Hepatocyte (in vitro differentiated cells): ENCODE measurements at regions not wholly inside any gene's neighbourhood (a gene's known extent, or its start where the extent isn't known, plus 50 kb on each side); places are given as distances from the start of the nearest gene placed in this dataset.

Experiments used
- DNase-seq: peaks from one replicate; pipeline ENCODE4 v3.0.0-alpha.2; 2016; ENCODE audit warnings: low spot score
- H2AFZ ChIP-seq: fragments of 200-600 bp; sonication (generic); 2 replicates; pipeline ENCODE4 v1.6.0; 2016; ENCODE audit warnings: antibody characterized with exemption, mild to moderate bottlenecking
- H3K27ac ChIP-seq: fragments of 200-600 bp; sonication (generic); 2 replicates; pipeline ENCODE4 v1.5.1; 2016; ENCODE audit warnings: mild to moderate bottlenecking
- H3K27me3 ChIP-seq: fragments of 200-600 bp; sonication (generic); 2 replicates; pipeline ENCODE4 v1.6.1; 2016
- H3K36me3 ChIP-seq: fragments of 200-600 bp; sonication (generic); replicated peaks from 2 replicates; pipeline ENCODE4 v1.5.1; 2016; ENCODE audit warnings: low read depth; ENCODE audit not compliant: insufficient read depth
- H3K4me1 ChIP-seq: fragments of 200-600 bp; sonication (generic); 2 replicates; pipeline ENCODE4 v1.5.1; 2016; ENCODE audit warnings: mild to moderate bottlenecking, moderate library complexity; ENCODE audit not compliant: insufficient read depth
- H3K4me2 ChIP-seq: fragments of 200-600 bp; sonication (generic); 2 replicates; pipeline ENCODE4 v1.6.0; 2016
- H3K4me3 ChIP-seq: fragments of 200-600 bp; sonication (generic); 2 replicates; pipeline ENCODE4 v1.5.1; 2016; ENCODE audit warnings: mild to moderate bottlenecking
- H3K79me2 ChIP-seq: fragments of 200-600 bp; sonication (generic); 2 replicates; pipeline ENCODE4 v1.6.0; 2017; ENCODE audit warnings: mild to moderate bottlenecking
- H3K9me2 ChIP-seq: fragments of 200-600 bp; sonication (generic); replicated peaks from 2 replicates; pipeline ENCODE4 v1.6.0; 2017; ENCODE audit warnings: mild to moderate bottlenecking; ENCODE audit not compliant: insufficient read depth
- H3K9me3 ChIP-seq: fragments of 200-600 bp; sonication (generic); 2 replicates; pipeline ENCODE4 v1.5.1; 2016; ENCODE audit warnings: low read depth, mild to moderate bottlenecking
- H4K20me1 ChIP-seq: fragments of 200-600 bp; sonication (generic); 2 replicates; pipeline ENCODE4 v1.6.0; 2016; ENCODE audit warnings: mild to moderate bottlenecking; ENCODE audit not compliant: insufficient read depth, poor library complexity, severe bottlenecking
- EZH2 ChIP-seq: fragments of 200-600 bp; sonication (generic); IDR thresholded peaks from 2 replicates; pipeline ENCODE4 v1.6.1; 2016; ENCODE audit warnings: antibody characterized with exemption, mild to moderate bottlenecking, borderline replicate concordance
- EZH2phosphoT487 ChIP-seq: fragments of 200-600 bp; sonication (generic); IDR thresholded peaks from one replicate; pipeline ENCODE4 v1.6.1; 2018; ENCODE audit warnings: antibody characterized with exemption, mild to moderate bottlenecking, low read depth, moderate library complexity; ENCODE audit not compliant: unreplicated experiment, severe bottlenecking
- WGBS: methylation state at CpG from one replicate; pipeline ENCODE4 v1.1.6; 2016; ENCODE audit warnings: low lambda C conversion rate; ENCODE audit errors: missing lambda C conversion rate; 5-methylcytosine and 5-hydroxymethylcytosine counted together
- TF ChIP-seq, protein P1 (sequence below): fragments of 200-600 bp; sonication (generic); IDR thresholded peaks from 2 replicates; pipeline ENCODE4 v1.5.1; 2016; ENCODE audit warnings: antibody characterized with exemption, mild to moderate bottlenecking; ENCODE audit not compliant: poor library complexity

DNA sequence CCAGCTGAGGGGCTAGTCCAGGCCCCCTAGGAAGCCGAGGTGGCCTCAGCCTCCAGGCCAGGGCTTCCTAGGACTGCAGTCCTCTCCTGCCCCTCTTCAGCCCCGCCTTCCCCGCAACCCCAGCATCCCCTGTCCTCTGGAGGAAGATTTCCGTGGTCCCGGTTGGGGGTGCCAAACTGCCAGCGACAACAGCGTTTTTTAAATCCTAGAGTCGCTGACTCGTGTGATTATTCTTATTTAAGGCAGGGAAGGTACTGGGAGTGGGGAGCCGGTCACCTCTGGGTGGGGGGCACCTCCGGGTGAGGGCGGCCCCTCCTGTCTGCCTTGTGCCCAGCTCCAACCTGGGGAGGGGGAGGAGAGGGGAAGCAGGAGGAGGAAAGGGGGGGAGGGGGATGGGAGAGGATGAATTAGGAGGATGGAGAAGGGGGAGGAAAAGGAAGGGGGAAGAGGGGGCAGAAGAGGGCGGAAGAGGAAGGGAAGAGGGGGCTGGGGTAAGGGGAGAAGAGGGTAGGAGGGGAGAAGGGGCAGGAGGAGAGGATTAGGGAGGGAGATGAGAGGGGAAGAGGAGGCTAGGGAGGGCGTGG, 173.1 kb upstream of the IER5L start:
- Histone ChIP-seq H3K27ac (peak overlapping the region; percentile 90), H3K4me3 (no peak overlapping the region)
- 29% methylated on average over 12 of the region's 14 CpGs for WGBS

GRCh38 chr9:129350143-129350935, 172.3 kb upstream of the IER5L start:
- Histone ChIP-seq H2AFZ (no peak overlapping the region), H3K9me2 (no peaks in the 10 kb centered on the region), H3K27me3 (no peaks in the 10 kb centered on the region), H3K4me3 (no peak overlapping the region), H3K9me3 (no peaks in the 10 kb centered on the region), H3K79me2 (no peaks in the 10 kb centered on the region), H4K20me1 (no peaks in the 10 kb centered on the region), H3K4me2 (no peak overlapping the region), H3K4me1 (peaks cover 22% of the 10 kb centered on the region), H3K27ac (peak overlapping the region; percentile 90), H3K36me3 (no peaks in the 10 kb centered on the region)
- no peak for TF ChIP-seq EZH2
- TF ChIP-seq EZH2phosphoT487: no peak
- TF ChIP-seq, protein P1, sequence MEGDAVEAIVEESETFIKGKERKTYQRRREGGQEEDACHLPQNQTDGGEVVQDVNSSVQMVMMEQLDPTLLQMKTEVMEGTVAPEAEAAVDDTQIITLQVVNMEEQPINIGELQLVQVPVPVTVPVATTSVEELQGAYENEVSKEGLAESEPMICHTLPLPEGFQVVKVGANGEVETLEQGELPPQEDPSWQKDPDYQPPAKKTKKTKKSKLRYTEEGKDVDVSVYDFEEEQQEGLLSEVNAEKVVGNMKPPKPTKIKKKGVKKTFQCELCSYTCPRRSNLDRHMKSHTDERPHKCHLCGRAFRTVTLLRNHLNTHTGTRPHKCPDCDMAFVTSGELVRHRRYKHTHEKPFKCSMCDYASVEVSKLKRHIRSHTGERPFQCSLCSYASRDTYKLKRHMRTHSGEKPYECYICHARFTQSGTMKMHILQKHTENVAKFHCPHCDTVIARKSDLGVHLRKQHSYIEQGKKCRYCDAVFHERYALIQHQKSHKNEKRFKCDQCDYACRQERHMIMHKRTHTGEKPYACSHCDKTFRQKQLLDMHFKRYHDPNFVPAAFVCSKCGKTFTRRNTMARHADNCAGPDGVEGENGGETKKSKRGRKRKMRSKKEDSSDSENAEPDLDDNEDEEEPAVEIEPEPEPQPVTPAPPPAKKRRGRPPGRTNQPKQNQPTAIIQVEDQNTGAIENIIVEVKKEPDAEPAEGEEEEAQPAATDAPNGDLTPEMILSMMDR: no peak
- DNase-seq: no peak
- WGBS: 84% methylated on average over 21 of the region's 25 CpGs

More for the DNA sequence above, 173.1 kb upstream of the IER5L start:
- Histone ChIP-seq H3K9me2 (no peaks in the 10 kb centered on the region), H3K4me2 (peak overlapping the region; percentile 96), H3K4me1 (peaks cover 22% of the 10 kb centered on the region), H3K9me3 (no peaks in the 10 kb centered on the region), H3K79me2 (no peaks in the 10 kb centered on the region), H3K36me3 (no peaks in the 10 kb centered on the region), H4K20me1 (no peaks in the 10 kb centered on the region), H3K27me3 (no peaks in the 10 kb centered on the region), H2AFZ (peak overlapping the region; percentile 62)
- TF ChIP-seq EZH2phosphoT487 (no peak), EZH2 (no peak)
- TF ChIP-seq, protein P1: peak; percentile 17
- no peak for DNase-seq

- H3K79me2 ChIP-seq: no peaks in the 10 kb centered on the region
- peaks cover 22% of the 10 kb centered on the region for H3K4me1 ChIP-seq
- H3K9me2 ChIP-seq: no peaks in the 10 kb centered on the region
- H3K4me2 ChIP-seq: no peak overlapping the region
- no peak overlapping the region for H3K4me3 ChIP-seq
- no peaks in the 10 kb centered on the region for H3K9me3 ChIP-seq
- no peak for DNase-seq
- no peak overlapping the region for H3K27ac ChIP-seq
- H2AFZ ChIP-seq: no peak overlapping the region
- H4K20me1 ChIP-seq: no peaks in the 10 kb centered on the region
- H3K27me3 ChIP-seq: no peaks in the 10 kb centered on the region
- H3K36me3 ChIP-seq: no peaks in the 10 kb centered on the region
- TF ChIP-seq EZH2phosphoT487: no peak
- TF ChIP-seq, protein P1: no peak
- TF ChIP-seq EZH2: no peak
- 97% methylated on average over 5 of the region's 5 CpGs for WGBS
Measured at GRCh38 chr9:129349665-129349947, 171.5 kb upstream of the IER5L start.
